SK-N-SH treated with all-trans-retinoic acid at 6 μM for 48 hours (cell line): ENCODE measurements at regions not wholly inside any gene's neighbourhood (a gene's known extent, or its start where the extent isn't known, plus 50 kb on each side); places are given as distances from the start of the nearest gene placed in this dataset.

Source experiments
- OSR1 ChIP-seq: fragments of 250-450 bp; sonication (Bioruptor Pico); IDR thresholded peaks from 2 replicates; pipeline ENCODE4 v1.8.0; 2022; ENCODE audit warnings: moderate library complexity, mild to moderate bottlenecking, inconsistent platforms
- PPARA ChIP-seq: fragments of 250-450 bp; sonication (Bioruptor Pico); IDR thresholded peaks from 2 replicates; pipeline ENCODE4 v1.5.0; 2020; ENCODE audit warnings: mild to moderate bottlenecking, borderline replicate concordance
- RARB ChIP-seq: fragments of 250-450 bp; sonication (Bioruptor Pico); IDR thresholded peaks from 2 replicates; pipeline ENCODE4 v1.8.0; 2021; ENCODE audit warnings: mild to moderate bottlenecking, moderate library complexity
- SNAI2 ChIP-seq: fragments of 250-450 bp; sonication (Bioruptor Pico); IDR thresholded peaks from 2 replicates; pipeline ENCODE4 v1.5.0; 2020; ENCODE audit warnings: mild to moderate bottlenecking, moderate library complexity
- ZC3H10 ChIP-seq: fragments of 250-450 bp; sonication (Bioruptor Pico); IDR thresholded peaks from 2 replicates; pipeline ENCODE4 v1.5.1; 2021; ENCODE audit warnings: mild to moderate bottlenecking, moderate library complexity
- ZFP3 ChIP-seq: fragments of 250-450 bp; sonication (Bioruptor Pico); IDR thresholded peaks from 2 replicates; pipeline ENCODE4 v1.5.0; 2020; ENCODE audit warnings: mild to moderate bottlenecking, moderate library complexity
- ZFP30 ChIP-seq: fragments of 450-650 bp; formaldehyde crosslinking; IDR thresholded peaks from 2 replicates; pipeline ENCODE4 v1.5.0; 2022; ENCODE audit warnings: mild to moderate bottlenecking, moderate library complexity
- ZNF565 ChIP-seq: fragments of 450-650 bp; formaldehyde crosslinking; conservative IDR thresholded peaks from 2 replicates; pipeline ENCODE4 v1.5.0; 2020; ENCODE audit warnings: low read depth, mild to moderate bottlenecking, moderate library complexity
- ZNF70 ChIP-seq: fragments of 450-650 bp; formaldehyde crosslinking; IDR thresholded peaks from 2 replicates; pipeline ENCODE4 v1.5.0; 2020; ENCODE audit warnings: mild to moderate bottlenecking, moderate library complexity
- ZNF8 ChIP-seq: fragments of 450-650 bp; formaldehyde crosslinking; IDR thresholded peaks from 2 replicates; pipeline ENCODE4 v1.5.0; 2020; ENCODE audit warnings: mild to moderate bottlenecking, moderate library complexity
- TF ChIP-seq, protein P1 (sequence below): fragments of 250-450 bp; sonication (Bioruptor Pico); IDR thresholded peaks from 2 replicates; pipeline ENCODE4 v1.8.0; 2020; ENCODE audit warnings: mild to moderate bottlenecking, moderate library complexity, borderline replicate concordance
- TF ChIP-seq, protein P2 (sequence below): fragments of 250-450 bp; sonication (Bioruptor Pico); IDR thresholded peaks from 2 replicates; pipeline ENCODE4 v1.5.0; 2020; ENCODE audit warnings: mild to moderate bottlenecking, moderate library complexity

DNA sequence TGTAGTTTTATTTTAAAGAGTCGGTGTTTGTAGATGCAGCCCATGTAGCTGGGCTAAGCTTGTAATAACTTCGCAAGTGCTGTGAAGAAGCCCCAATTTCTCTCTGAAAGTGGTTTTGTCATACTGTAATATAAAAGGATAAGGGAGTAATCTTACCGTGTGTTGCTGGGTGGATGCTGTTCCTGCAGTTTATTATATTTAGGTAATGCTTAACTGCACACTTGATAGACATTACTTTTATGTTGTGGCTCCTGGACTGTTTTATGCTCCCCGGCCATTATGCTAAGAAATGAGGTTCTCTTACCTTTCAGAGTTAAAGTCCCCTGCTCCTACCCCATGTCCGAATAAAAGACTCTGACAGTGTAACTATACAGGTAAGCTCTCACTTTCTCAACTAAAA is 789.4 kb downstream of the RPA4 start:
- TF ChIP-seq PPARA (CRISPR knock-in tag) (no peak), ZFP30 (CRISPR knock-in tag) (no peak), RARB (CRISPR knock-in tag) (no peak), ZNF70 (CRISPR knock-in tag) (no peak), SNAI2 (CRISPR knock-in tag) (no peak), ZC3H10 (CRISPR knock-in tag) (no peak), ZFP3 (CRISPR knock-in tag) (no peak), OSR1 (CRISPR knock-in tag) (no peak), ZNF8 (CRISPR knock-in tag) (no peak), ZNF565 (CRISPR knock-in tag) (no peak)
- TF ChIP-seq, protein P1, sequence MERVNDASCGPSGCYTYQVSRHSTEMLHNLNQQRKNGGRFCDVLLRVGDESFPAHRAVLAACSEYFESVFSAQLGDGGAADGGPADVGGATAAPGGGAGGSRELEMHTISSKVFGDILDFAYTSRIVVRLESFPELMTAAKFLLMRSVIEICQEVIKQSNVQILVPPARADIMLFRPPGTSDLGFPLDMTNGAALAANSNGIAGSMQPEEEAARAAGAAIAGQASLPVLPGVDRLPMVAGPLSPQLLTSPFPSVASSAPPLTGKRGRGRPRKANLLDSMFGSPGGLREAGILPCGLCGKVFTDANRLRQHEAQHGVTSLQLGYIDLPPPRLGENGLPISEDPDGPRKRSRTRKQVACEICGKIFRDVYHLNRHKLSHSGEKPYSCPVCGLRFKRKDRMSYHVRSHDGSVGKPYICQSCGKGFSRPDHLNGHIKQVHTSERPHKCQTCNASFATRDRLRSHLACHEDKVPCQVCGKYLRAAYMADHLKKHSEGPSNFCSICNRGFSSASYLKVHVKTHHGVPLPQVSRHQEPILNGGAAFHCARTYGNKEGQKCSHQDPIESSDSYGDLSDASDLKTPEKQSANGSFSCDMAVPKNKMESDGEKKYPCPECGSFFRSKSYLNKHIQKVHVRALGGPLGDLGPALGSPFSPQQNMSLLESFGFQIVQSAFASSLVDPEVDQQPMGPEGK (CRISPR knock-in tag), result no peak
- TF ChIP-seq, protein P2, sequence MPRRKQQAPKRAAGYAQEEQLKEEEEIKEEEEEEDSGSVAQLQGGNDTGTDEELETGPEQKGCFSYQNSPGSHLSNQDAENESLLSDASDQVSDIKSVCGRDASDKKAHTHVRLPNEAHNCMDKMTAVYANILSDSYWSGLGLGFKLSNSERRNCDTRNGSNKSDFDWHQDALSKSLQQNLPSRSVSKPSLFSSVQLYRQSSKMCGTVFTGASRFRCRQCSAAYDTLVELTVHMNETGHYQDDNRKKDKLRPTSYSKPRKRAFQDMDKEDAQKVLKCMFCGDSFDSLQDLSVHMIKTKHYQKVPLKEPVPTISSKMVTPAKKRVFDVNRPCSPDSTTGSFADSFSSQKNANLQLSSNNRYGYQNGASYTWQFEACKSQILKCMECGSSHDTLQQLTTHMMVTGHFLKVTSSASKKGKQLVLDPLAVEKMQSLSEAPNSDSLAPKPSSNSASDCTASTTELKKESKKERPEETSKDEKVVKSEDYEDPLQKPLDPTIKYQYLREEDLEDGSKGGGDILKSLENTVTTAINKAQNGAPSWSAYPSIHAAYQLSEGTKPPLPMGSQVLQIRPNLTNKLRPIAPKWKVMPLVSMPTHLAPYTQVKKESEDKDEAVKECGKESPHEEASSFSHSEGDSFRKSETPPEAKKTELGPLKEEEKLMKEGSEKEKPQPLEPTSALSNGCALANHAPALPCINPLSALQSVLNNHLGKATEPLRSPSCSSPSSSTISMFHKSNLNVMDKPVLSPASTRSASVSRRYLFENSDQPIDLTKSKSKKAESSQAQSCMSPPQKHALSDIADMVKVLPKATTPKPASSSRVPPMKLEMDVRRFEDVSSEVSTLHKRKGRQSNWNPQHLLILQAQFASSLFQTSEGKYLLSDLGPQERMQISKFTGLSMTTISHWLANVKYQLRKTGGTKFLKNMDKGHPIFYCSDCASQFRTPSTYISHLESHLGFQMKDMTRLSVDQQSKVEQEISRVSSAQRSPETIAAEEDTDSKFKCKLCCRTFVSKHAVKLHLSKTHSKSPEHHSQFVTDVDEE (CRISPR knock-in tag), result no peak
